ENCODE measurements at regions not wholly inside any gene's neighbourhood (a gene's known extent, or its start where the extent isn't known, plus 50 kb on each side); places are given as distances from the start of the nearest gene placed in this dataset.

DNA sequence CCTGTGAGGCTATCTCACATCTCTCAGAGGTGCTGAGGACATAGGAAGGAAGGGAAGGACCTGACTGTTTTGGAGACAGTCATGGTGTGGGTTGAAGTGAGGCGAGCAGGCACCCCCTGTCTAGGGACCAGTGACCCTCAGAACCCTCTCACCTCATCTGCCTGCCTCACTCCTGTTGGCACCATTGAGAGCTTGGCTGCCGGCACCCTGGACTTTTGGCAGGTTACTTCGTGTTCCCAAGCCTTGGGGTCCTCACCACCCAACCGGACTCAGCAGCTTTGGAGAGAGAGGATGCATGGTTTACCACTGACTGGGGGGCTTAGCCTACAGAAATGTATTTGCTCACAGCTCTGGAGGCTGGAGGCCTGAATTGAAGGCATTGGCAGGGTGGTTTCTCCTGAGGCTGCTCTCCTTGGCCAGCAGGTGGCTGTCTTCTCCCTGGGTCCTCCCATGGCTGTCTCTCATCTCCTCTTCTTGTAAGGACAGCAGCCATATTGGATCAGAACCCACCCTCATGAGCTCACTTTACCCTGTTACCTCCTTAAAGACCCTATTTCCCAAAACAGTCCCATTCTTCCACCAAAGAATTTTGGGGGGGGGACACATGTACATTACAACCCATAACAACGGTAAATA is 142.0 kb downstream of the TSN start:
- Histone ChIP-seq H3K27ac (ENCODE audit: extremely low read depth, low read depth, low read length) (no peak overlapping the region), H4K20me1 (replicated peaks; ENCODE audit: control insufficient read depth, insufficient read depth, low read length) (no peaks in the 10 kb centered on the region), H3K4me2 (ENCODE audit: insufficient read depth, low read length) (no peak overlapping the region), H3K27me3 (ENCODE audit: control insufficient read depth in 2 of 2, insufficient read depth in 2 of 2, low read length in 2 of 2) (peaks cover 0 to 8% of the 10 kb centered on the region in 2 experiments; a peak in 2 of 5 replicates), H3K9me3 (replicated peaks; ENCODE audit: control insufficient read depth, insufficient read depth, low read depth, low read length) (no peaks in the 10 kb centered on the region), H3K79me2 (ENCODE audit: control insufficient read depth, insufficient read depth, low read length) (no peaks in the 10 kb centered on the region), H3K9me1 (ENCODE audit: control insufficient read depth, insufficient read depth, low read length) (no peaks in the 10 kb centered on the region), H3K4me3 (no peak overlapping the region), H3K4me1 (replicated peaks in 1 of 2; ENCODE audit: control insufficient read depth in 2 of 2, insufficient read depth in 2 of 2, low read length in 2 of 2) (peaks cover 17% of the 10 kb centered on the region in 2 experiments; a peak in 4 of 5 replicates), H3K36me3 (ENCODE audit: control insufficient read depth, insufficient read depth, low read length) (no peaks in the 10 kb centered on the region), H2AFZ (ENCODE audit: low read depth, low read length) (peak overlapping the region; percentile 45; the same call in 1 of the 2 replicates), H3K9ac (ENCODE audit: insufficient read depth in 1 of 2, low read depth in 2 of 2, low read length in 2 of 2) (peak overlapping the region in 1 of 2 experiments; percentile 45; a peak in 1 of 4 replicates)
- intact Hi-C loops (cut with micrococcal nuclease) (loop anchor here (5.0 to 10.0 kb wide), 2 partner anchors 405 to 557 kb away; no protein-coding TSS in a partner anchor), in situ Hi-C loops (cut with MboI) (no loop called here)
- ATAC-seq, result peak; percentile 89
- 28% methylated on average over 5 of the region's 5 CpGs for WGBS (ENCODE audit: insufficient coverage, low coverage, missing lambda C conversion rate)
- BruUV-seq (replicated peaks), result no TSS peak
- ChIA-PET POLR2A (interaction anchor here (0.7 kb wide), 1 partner anchor 9 kb away, joined by 3 read pairs; no protein-coding TSS in a partner anchor), CTCF (ENCODE audit: low intra/inter-chr PET ratio) (no interaction called here)
- FAIRE-seq, result peak; percentile 88
- peak; percentile 63 to 69 (median 66) for DNase-seq (ENCODE audit: extremely low read depth in 1 of 4, low spot score in 3 of 4)
- TF ChIP-seq CSDE1 (IDR thresholded peaks at IDR 0.05) (no peak), GATA2 (CRISPR knock-in tag; IDR thresholded peaks at IDR 0.05) (no peak), NR1H2 (CRISPR knock-in tag; IDR thresholded peaks at IDR 0.05) (no peak), YY1 (IDR thresholded peaks at IDR 0.05; ENCODE audit: borderline replicate concordance in 1 of 3, control insufficient read depth in 1 of 3, extremely low read depth in 1 of 3, insufficient read depth in 3 of 3, insufficient read length in 1 of 3, insufficient replicate concordance in 2 of 3, low read depth in 1 of 3, low read length in 2 of 3) (peak; percentile 46 to 91 (median 72)), ZNF830 (CRISPR knock-in tag; IDR thresholded peaks at IDR 0.05) (no peak)
- TF ChIP-seq, protein P1, sequence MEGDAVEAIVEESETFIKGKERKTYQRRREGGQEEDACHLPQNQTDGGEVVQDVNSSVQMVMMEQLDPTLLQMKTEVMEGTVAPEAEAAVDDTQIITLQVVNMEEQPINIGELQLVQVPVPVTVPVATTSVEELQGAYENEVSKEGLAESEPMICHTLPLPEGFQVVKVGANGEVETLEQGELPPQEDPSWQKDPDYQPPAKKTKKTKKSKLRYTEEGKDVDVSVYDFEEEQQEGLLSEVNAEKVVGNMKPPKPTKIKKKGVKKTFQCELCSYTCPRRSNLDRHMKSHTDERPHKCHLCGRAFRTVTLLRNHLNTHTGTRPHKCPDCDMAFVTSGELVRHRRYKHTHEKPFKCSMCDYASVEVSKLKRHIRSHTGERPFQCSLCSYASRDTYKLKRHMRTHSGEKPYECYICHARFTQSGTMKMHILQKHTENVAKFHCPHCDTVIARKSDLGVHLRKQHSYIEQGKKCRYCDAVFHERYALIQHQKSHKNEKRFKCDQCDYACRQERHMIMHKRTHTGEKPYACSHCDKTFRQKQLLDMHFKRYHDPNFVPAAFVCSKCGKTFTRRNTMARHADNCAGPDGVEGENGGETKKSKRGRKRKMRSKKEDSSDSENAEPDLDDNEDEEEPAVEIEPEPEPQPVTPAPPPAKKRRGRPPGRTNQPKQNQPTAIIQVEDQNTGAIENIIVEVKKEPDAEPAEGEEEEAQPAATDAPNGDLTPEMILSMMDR (IDR thresholded peaks at IDR 0.05 in 2 of 3, conservative IDR thresholded peaks at IDR 0.05 in 1 of 3; ENCODE audit: insufficient read depth in 2 of 3, low read depth in 1 of 3, low read length in 3 of 3), result peak; percentile 69 to 73 (median 71)
- TF ChIP-seq, protein P2, sequence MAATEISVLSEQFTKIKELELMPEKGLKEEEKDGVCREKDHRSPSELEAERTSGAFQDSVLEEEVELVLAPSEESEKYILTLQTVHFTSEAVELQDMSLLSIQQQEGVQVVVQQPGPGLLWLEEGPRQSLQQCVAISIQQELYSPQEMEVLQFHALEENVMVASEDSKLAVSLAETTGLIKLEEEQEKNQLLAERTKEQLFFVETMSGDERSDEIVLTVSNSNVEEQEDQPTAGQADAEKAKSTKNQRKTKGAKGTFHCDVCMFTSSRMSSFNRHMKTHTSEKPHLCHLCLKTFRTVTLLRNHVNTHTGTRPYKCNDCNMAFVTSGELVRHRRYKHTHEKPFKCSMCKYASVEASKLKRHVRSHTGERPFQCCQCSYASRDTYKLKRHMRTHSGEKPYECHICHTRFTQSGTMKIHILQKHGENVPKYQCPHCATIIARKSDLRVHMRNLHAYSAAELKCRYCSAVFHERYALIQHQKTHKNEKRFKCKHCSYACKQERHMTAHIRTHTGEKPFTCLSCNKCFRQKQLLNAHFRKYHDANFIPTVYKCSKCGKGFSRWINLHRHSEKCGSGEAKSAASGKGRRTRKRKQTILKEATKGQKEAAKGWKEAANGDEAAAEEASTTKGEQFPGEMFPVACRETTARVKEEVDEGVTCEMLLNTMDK (IDR thresholded peaks at IDR 0.05; ENCODE audit: borderline replicate concordance, insufficient read depth, low read depth, low read length, poor library complexity, severe bottlenecking), result peak; percentile 31
